H1 (cell line): ENCODE measurements at regions not wholly inside any gene's neighbourhood (a gene's known extent, or its start where the extent isn't known, plus 50 kb on each side); places are given as distances from the start of the nearest gene placed in this dataset.

Experiments
- KDM5A ChIP-seq: fragments of 200-600 bp; IDR thresholded peaks from 2 replicates; pipeline ENCODE4 v1.7.1; 2012; ENCODE audit warnings: mild to moderate bottlenecking, low read length, inconsistent platforms, mixed read lengths
- TF ChIP-seq, protein P1 (sequence below): fragments of 300-600 bp; sonication (generic); IDR thresholded peaks from 2 replicates; pipeline ENCODE4 v1.7.1; 2012; ENCODE audit warnings: low read length, moderate library complexity, mild to moderate bottlenecking, inconsistent platforms; ENCODE audit not compliant: insufficient replicate concordance

DNA sequence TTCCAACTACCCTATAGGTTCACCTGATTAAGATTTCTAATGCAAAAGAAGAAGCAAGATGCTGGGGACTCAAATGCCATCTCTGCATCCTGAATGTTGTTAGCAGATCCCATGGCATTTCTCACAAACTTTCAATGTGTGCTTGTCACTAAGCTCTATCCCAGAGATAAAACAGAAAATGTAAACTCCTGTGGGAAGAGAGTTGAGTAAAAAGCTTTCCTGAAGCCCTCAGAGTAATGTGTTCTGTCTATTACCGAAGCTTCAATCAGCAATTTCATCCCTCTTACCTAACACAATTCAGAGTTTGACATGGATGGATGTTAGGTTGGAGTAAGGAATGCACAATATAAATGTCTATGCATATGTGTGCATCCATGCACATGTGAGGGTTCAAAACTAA, 829.9 kb upstream of the PRMT6 start (continued):
- TF ChIP-seq, protein P1, sequence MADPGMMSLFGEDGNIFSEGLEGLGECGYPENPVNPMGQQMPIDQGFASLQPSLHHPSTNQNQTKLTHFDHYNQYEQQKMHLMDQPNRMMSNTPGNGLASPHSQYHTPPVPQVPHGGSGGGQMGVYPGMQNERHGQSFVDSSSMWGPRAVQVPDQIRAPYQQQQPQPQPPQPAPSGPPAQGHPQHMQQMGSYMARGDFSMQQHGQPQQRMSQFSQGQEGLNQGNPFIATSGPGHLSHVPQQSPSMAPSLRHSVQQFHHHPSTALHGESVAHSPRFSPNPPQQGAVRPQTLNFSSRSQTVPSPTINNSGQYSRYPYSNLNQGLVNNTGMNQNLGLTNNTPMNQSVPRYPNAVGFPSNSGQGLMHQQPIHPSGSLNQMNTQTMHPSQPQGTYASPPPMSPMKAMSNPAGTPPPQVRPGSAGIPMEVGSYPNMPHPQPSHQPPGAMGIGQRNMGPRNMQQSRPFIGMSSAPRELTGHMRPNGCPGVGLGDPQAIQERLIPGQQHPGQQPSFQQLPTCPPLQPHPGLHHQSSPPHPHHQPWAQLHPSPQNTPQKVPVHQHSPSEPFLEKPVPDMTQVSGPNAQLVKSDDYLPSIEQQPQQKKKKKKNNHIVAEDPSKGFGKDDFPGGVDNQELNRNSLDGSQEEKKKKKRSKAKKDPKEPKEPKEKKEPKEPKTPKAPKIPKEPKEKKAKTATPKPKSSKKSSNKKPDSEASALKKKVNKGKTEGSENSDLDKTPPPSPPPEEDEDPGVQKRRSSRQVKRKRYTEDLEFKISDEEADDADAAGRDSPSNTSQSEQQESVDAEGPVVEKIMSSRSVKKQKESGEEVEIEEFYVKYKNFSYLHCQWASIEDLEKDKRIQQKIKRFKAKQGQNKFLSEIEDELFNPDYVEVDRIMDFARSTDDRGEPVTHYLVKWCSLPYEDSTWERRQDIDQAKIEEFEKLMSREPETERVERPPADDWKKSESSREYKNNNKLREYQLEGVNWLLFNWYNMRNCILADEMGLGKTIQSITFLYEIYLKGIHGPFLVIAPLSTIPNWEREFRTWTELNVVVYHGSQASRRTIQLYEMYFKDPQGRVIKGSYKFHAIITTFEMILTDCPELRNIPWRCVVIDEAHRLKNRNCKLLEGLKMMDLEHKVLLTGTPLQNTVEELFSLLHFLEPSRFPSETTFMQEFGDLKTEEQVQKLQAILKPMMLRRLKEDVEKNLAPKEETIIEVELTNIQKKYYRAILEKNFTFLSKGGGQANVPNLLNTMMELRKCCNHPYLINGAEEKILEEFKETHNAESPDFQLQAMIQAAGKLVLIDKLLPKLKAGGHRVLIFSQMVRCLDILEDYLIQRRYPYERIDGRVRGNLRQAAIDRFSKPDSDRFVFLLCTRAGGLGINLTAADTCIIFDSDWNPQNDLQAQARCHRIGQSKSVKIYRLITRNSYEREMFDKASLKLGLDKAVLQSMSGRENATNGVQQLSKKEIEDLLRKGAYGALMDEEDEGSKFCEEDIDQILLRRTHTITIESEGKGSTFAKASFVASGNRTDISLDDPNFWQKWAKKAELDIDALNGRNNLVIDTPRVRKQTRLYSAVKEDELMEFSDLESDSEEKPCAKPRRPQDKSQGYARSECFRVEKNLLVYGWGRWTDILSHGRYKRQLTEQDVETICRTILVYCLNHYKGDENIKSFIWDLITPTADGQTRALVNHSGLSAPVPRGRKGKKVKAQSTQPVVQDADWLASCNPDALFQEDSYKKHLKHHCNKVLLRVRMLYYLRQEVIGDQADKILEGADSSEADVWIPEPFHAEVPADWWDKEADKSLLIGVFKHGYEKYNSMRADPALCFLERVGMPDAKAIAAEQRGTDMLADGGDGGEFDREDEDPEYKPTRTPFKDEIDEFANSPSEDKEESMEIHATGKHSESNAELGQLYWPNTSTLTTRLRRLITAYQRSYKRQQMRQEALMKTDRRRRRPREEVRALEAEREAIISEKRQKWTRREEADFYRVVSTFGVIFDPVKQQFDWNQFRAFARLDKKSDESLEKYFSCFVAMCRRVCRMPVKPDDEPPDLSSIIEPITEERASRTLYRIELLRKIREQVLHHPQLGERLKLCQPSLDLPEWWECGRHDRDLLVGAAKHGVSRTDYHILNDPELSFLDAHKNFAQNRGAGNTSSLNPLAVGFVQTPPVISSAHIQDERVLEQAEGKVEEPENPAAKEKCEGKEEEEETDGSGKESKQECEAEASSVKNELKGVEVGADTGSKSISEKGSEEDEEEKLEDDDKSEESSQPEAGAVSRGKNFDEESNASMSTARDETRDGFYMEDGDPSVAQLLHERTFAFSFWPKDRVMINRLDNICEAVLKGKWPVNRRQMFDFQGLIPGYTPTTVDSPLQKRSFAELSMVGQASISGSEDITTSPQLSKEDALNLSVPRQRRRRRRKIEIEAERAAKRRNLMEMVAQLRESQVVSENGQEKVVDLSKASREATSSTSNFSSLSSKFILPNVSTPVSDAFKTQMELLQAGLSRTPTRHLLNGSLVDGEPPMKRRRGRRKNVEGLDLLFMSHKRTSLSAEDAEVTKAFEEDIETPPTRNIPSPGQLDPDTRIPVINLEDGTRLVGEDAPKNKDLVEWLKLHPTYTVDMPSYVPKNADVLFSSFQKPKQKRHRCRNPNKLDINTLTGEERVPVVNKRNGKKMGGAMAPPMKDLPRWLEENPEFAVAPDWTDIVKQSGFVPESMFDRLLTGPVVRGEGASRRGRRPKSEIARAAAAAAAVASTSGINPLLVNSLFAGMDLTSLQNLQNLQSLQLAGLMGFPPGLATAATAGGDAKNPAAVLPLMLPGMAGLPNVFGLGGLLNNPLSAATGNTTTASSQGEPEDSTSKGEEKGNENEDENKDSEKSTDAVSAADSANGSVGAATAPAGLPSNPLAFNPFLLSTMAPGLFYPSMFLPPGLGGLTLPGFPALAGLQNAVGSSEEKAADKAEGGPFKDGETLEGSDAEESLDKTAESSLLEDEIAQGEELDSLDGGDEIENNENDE = no peak
- TF ChIP-seq KDM5A = no peak
